DOHH2 (cell line): ENCODE measurements at regions not wholly inside any gene's neighbourhood (a gene's known extent, or its start where the extent isn't known, plus 50 kb on each side); places are given as distances from the start of the nearest gene placed in this dataset.

Source experiments
- H3F3A ChIP-seq: fragments of 200-600 bp; sonication (generic), shearing (Covaris generic); 2 replicates; pipeline ENCODE4 v1.6.0; 2016; ENCODE audit warnings: antibody characterized with exemption, mild to moderate bottlenecking; ENCODE audit not compliant: control insufficient read depth, insufficient read depth
- H3K27ac ChIP-seq: fragments of 200-600 bp; sonication (generic); 2 replicates; pipeline ENCODE4 v1.5.1; 2014; ENCODE audit warnings: low read depth, mild to moderate bottlenecking, low read length, moderate library complexity
- H3K27me3 ChIP-seq: fragments of 200-600 bp; sonication (generic); 2 replicates; pipeline ENCODE4 v1.6.1; 2014; ENCODE audit warnings: mild to moderate bottlenecking, low read length, mixed read lengths; ENCODE audit not compliant: control insufficient read depth
- H3K36me3 ChIP-seq: fragments of 200-600 bp; sonication (generic); 2 replicates; pipeline ENCODE4 v1.6.1; 2014; ENCODE audit warnings: mild to moderate bottlenecking, low read length, moderate library complexity, mixed read lengths; ENCODE audit not compliant: control insufficient read depth
- H3K4me1 ChIP-seq: fragments of 200-600 bp; sonication (generic); 2 replicates; pipeline ENCODE4 v1.6.1; 2014; ENCODE audit warnings: mild to moderate bottlenecking, low read length, mixed read lengths; ENCODE audit not compliant: control insufficient read depth
- H3K4me2 ChIP-seq: fragments of 200-600 bp; sonication (generic); 2 replicates; pipeline ENCODE4 v1.6.0; 2014; ENCODE audit warnings: mild to moderate bottlenecking, low read length, moderate library complexity
- H3K4me3 ChIP-seq: fragments of 200-600 bp; sonication (generic); 2 replicates; pipeline ENCODE4 v1.5.1; 2014; ENCODE audit warnings: mild to moderate bottlenecking, low read length, mixed read lengths
- H3K79me2 ChIP-seq: fragments of 200-600 bp; sonication (generic); 2 replicates; pipeline ENCODE4 v1.6.1; 2014; ENCODE audit warnings: mild to moderate bottlenecking, low read length, mixed read lengths; ENCODE audit not compliant: control insufficient read depth
- H3K9me2 ChIP-seq: fragments of 200-600 bp; sonication (generic); replicated peaks from 2 replicates; pipeline ENCODE4 v1.6.1; 2014; ENCODE audit warnings: mild to moderate bottlenecking, low read length, mixed read lengths; ENCODE audit not compliant: control insufficient read depth
- H3K9me3 ChIP-seq: fragments of 200-600 bp; sonication (generic); 2 replicates; pipeline ENCODE4 v1.6.1; 2014; ENCODE audit warnings: antibody characterized with exemption, low read length, mixed read lengths; ENCODE audit not compliant: control insufficient read depth, insufficient read depth
- H4K20me1 ChIP-seq: fragments of 200-600 bp; sonication (generic); 2 replicates; pipeline ENCODE4 v1.6.0; 2014; ENCODE audit warnings: low read depth, mild to moderate bottlenecking, antibody characterized with exemption, low read length, moderate library complexity; ENCODE audit not compliant: control insufficient read depth, insufficient read depth
- EZH2phosphoT487 ChIP-seq: fragments of 200-600 bp; sonication (generic); IDR thresholded peaks from 2 replicates; pipeline ENCODE4 v1.6.1; 2017; ENCODE audit warnings: borderline replicate concordance, mild to moderate bottlenecking, antibody characterized with exemption, low read length, moderate library complexity, mixed read lengths
- TF ChIP-seq, protein P1 (sequence below): fragments of 200-600 bp; sonication (generic); IDR thresholded peaks from one replicate; pipeline ENCODE4 v1.5.1; 2014; ENCODE audit warnings: antibody characterized with exemption, mild to moderate bottlenecking, low read depth, low read length; ENCODE audit not compliant: poor library complexity, severe bottlenecking

DNA sequence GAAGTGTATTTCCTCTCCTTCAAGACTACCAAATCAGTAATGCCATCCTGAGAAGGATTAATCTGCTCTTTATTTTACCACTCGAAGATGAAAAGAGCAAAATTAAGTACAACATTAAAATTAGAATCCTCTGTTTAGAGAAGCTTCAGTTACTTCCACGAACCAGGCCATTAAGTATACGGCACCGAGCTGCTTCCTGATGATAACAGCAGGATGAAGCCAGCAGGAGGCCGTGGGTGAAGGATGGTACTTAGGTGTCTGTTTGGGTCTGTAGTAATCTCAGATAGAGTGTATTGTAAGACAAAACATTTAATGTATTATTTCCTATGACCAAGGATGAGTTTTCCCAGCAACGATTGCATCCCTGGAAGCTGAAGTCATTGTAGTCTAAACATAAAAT, 362.8 kb downstream of the SFMBT2 start:
- no peaks in the 10 kb centered on the region for H3K9me3 ChIP-seq
- no peaks in the 10 kb centered on the region for H3F3A ChIP-seq
- H3K4me3 ChIP-seq = no peak overlapping the region
- peaks cover 13% of the 10 kb centered on the region for H3K4me1 ChIP-seq
- H3K36me3 ChIP-seq = no peaks in the 10 kb centered on the region
- no peak overlapping the region for H3K4me2 ChIP-seq
- no peaks in the 10 kb centered on the region for H3K9me2 ChIP-seq
- TF ChIP-seq, protein P1, sequence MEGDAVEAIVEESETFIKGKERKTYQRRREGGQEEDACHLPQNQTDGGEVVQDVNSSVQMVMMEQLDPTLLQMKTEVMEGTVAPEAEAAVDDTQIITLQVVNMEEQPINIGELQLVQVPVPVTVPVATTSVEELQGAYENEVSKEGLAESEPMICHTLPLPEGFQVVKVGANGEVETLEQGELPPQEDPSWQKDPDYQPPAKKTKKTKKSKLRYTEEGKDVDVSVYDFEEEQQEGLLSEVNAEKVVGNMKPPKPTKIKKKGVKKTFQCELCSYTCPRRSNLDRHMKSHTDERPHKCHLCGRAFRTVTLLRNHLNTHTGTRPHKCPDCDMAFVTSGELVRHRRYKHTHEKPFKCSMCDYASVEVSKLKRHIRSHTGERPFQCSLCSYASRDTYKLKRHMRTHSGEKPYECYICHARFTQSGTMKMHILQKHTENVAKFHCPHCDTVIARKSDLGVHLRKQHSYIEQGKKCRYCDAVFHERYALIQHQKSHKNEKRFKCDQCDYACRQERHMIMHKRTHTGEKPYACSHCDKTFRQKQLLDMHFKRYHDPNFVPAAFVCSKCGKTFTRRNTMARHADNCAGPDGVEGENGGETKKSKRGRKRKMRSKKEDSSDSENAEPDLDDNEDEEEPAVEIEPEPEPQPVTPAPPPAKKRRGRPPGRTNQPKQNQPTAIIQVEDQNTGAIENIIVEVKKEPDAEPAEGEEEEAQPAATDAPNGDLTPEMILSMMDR = no peak
- no peak for TF ChIP-seq EZH2phosphoT487
- H4K20me1 ChIP-seq = no peaks in the 10 kb centered on the region
- no peaks in the 10 kb centered on the region for H3K79me2 ChIP-seq
- no peak overlapping the region for H3K27ac ChIP-seq
- no peaks in the 10 kb centered on the region for H3K27me3 ChIP-seq

DNA sequence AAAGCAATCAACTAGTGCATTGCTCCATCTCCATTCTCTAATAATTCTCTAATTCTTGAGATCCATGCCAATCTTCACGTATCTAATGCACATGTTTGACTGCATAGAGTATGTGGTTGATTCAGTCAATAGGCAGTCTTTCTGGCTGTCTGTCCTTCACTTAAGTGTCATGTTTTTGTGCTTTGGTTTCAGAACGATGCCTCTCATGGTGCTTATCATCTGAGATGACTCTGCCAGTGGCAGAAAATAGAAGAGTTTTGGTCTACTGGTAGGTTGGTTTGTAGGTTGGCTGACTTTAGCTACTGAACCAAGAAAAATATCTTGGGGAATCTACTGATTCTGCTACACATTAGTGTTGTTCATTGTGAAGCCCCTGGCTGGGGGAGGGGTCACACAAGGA, 364.2 kb downstream of the SFMBT2 start:
- Histone ChIP-seq H3K4me3 (no peak overlapping the region), H3K79me2 (no peaks in the 10 kb centered on the region), H3K9me3 (no peaks in the 10 kb centered on the region), H3K27ac (no peak overlapping the region), H3K4me1 (peaks cover 13% of the 10 kb centered on the region), H3F3A (no peaks in the 10 kb centered on the region), H3K4me2 (no peak overlapping the region), H4K20me1 (no peaks in the 10 kb centered on the region), H3K9me2 (no peaks in the 10 kb centered on the region), H3K36me3 (no peaks in the 10 kb centered on the region), H3K27me3 (no peaks in the 10 kb centered on the region)
- TF ChIP-seq EZH2phosphoT487 = no peak
- TF ChIP-seq, protein P1 = no peak

DNA sequence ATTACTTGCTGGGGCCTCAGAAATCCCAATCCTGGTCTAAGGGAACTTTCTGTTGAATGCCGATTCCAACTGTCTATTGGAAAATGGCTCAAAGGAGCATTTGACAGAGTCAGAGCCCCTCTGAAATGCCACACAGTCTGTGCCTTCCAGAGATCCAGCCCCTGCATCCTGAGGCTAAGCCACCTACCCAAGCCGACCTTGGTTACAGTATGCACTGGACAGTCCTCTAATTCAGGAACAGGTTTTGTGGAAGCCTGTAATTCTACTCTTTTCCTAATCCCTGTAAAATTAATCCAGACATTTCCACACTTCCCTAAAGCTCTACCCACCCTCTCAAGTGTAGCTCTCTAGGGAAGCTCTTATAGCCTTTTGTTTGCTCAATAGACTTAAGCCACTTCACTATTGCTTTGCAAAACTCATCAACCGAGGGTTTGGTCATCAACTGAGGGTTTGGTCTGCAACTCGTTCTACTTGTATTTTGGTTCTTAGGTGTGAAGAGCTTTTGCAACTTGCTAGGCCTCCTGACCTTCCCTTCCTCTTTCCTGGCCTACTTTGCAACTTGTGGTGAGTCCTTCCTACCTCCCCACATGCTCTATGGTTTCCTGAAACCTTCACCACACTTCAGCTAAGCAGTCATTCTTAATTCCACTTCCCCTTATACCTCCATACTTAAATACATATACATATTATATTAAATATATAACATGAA, 364.8 kb downstream of the SFMBT2 start:
- no peak overlapping the region for H3K27ac ChIP-seq
- H3K27me3 ChIP-seq = no peaks in the 10 kb centered on the region
- H3K4me3 ChIP-seq = no peak overlapping the region
- H4K20me1 ChIP-seq = no peaks in the 10 kb centered on the region
- H3K36me3 ChIP-seq = no peaks in the 10 kb centered on the region
- H3K9me2 ChIP-seq = no peaks in the 10 kb centered on the region
- H3K79me2 ChIP-seq = no peaks in the 10 kb centered on the region
- H3K4me2 ChIP-seq = no peak overlapping the region
- no peaks in the 10 kb centered on the region for H3F3A ChIP-seq
- no peak for TF ChIP-seq EZH2phosphoT487
- H3K9me3 ChIP-seq = no peaks in the 10 kb centered on the region
- peaks cover 13% of the 10 kb centered on the region for H3K4me1 ChIP-seq

DNA sequence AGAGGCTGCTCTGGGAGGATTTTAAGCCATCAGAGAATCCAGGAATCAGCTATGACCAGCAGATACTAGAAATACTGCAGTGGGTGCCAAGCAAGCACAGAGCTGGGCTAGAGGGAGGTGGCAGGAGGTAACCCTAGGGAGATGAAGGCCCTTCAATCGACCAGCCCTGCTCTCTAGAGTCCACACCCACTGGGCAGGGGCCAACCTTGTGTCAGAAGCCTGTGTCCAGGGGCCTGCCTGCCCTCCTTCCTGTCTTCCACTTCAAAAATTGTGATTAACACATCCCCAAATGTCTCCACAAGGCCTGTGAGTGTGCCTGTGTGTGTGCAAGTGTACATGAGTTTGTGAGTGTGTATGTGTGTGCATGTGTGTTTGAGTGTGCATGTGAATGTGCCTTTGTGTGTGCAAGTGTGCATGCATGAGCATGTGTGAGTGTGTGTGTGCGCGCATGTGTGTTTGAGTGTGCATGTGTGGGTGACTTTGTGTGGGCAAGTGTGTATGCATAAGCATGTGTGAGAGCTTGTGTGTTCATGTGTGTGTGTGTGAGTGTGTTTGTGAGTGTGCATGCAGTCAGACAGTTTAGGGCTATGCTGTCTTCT, 367.7 kb downstream of the SFMBT2 start:
- Histone ChIP-seq H3F3A (no peaks in the 10 kb centered on the region), H3K27me3 (no peaks in the 10 kb centered on the region), H3K4me2 (no peak overlapping the region), H4K20me1 (no peaks in the 10 kb centered on the region), H3K79me2 (no peaks in the 10 kb centered on the region), H3K36me3 (no peaks in the 10 kb centered on the region), H3K4me1 (peaks cover 13% of the 10 kb centered on the region), H3K4me3 (no peak overlapping the region), H3K27ac (no peak overlapping the region), H3K9me3 (no peaks in the 10 kb centered on the region), H3K9me2 (no peaks in the 10 kb centered on the region)
- TF ChIP-seq EZH2phosphoT487 = no peak
- TF ChIP-seq, protein P1 = no peak
